Ascending aorta (tissue), 2 donors: ENCODE measurements at regions not wholly inside any gene's neighbourhood (a gene's known extent, or its start where the extent isn't known, plus 50 kb on each side); places are given as distances from the start of the nearest gene placed in this dataset.

Experiments
- DNase-seq, 2 donors: peaks; one replicate each; pipeline ENCODE4 v3.0.0-alpha.2; 2019; ENCODE audit warnings: low spot score in 2 of 2
- H3K27ac ChIP-seq, 2 donors: fragments of 200-600 bp; sonication (generic); one replicate each; pipeline ENCODE4 v1.5.1; 2016 to 2017; ENCODE audit warnings: mild to moderate bottlenecking in 1 of 2
- H3K27me3 ChIP-seq: fragments of 200-600 bp; sonication (generic); one replicate; pipeline ENCODE4 v1.5.1; 2017
- H3K36me3 ChIP-seq, 2 donors: fragments of 200-600 bp; sonication (generic); one replicate each; pipeline ENCODE4 v1.5.1; 2016
- H3K4me1 ChIP-seq, 2 donors: fragments of 200-600 bp; sonication (generic); one replicate each; pipeline ENCODE4 v1.5.1; 2016 to 2017; ENCODE audit warnings: mild to moderate bottlenecking in 1 of 2
- H3K4me3 ChIP-seq, 2 donors: fragments of 200-600 bp; sonication (generic); one replicate each; pipeline ENCODE4 v1.5.1; 2016 to 2017; ENCODE audit warnings: mild to moderate bottlenecking in 1 of 2
- H3K9me3 ChIP-seq, 2 donors: fragments of 200-600 bp; sonication (generic); one replicate each; pipeline ENCODE4 v1.5.1; 2016
- CTCF ChIP-seq, 3 experiments: fragments of 200-600 bp in 2 of 3; fragments of 450-650 bp in 1 of 3; sonication (generic) in 2 of 3; IDR thresholded peaks; one replicate each; pipeline ENCODE4 v1.5.1; 2016 to 2019; ENCODE audit warnings: antibody characterized with exemption in 3 of 3, mild to moderate bottlenecking in 1 of 3, moderate library complexity in 1 of 3
- intact Hi-C: fragments of 100-400 bp; cut with DNase I; formaldehyde crosslinking; loops from one replicate; pipeline ENCODE4 v1.15.1; 2023

- H3K4me1 ChIP-seq = no peaks in the 10 kb centered on the region
- no peaks in the 10 kb centered on the region for H3K9me3 ChIP-seq
- DNase-seq = no peak
- TF ChIP-seq CTCF (IDR thresholded peaks at IDR 0.05) = no peak
- H3K4me3 ChIP-seq = no peak overlapping the region
- intact Hi-C loops = no loop called here
- H3K27ac ChIP-seq = no peak overlapping the region
- no peaks in the 10 kb centered on the region for H3K27me3 ChIP-seq
- no peaks in the 10 kb centered on the region for H3K36me3 ChIP-seq
Measured at GRCh38 chr12:73390261-73390660, 1118.1 kb downstream of the TRHDE start.

GRCh38 chr12:73413051-73413450, 1124.6 kb upstream of the ATXN7L3B start:
- no peak for TF ChIP-seq CTCF (IDR thresholded peaks at IDR 0.05)
- H3K27ac ChIP-seq = no peak overlapping the region
- H3K27me3 ChIP-seq = no peaks in the 10 kb centered on the region
- H3K4me3 ChIP-seq = no peak overlapping the region
- H3K4me1 ChIP-seq = no peaks in the 10 kb centered on the region
- H3K36me3 ChIP-seq = no peaks in the 10 kb centered on the region
- intact Hi-C loops = no loop called here
- peaks cover 3 to 8% of the 10 kb centered on the region in 2 donors for H3K9me3 ChIP-seq
- DNase-seq = no peak

GRCh38 chr12:73413974-73414373, 1123.7 kb upstream of the ATXN7L3B start:
- H3K4me3 ChIP-seq = no peak overlapping the region
- TF ChIP-seq CTCF (IDR thresholded peaks at IDR 0.05) = no peak
- intact Hi-C loops = no loop called here
- no peak for DNase-seq
- H3K9me3 ChIP-seq = peaks cover 3 to 8% of the 10 kb centered on the region in 2 donors
- no peak overlapping the region for H3K27ac ChIP-seq
- no peaks in the 10 kb centered on the region for H3K4me1 ChIP-seq
- H3K27me3 ChIP-seq = no peaks in the 10 kb centered on the region
- no peaks in the 10 kb centered on the region for H3K36me3 ChIP-seq

- no peak for TF ChIP-seq CTCF (IDR thresholded peaks at IDR 0.05)
Measured at GRCh38 chr12:73414926-73415325, 1122.7 kb upstream of the ATXN7L3B start.

GRCh38 chr12:73418541-73418940, 1119.1 kb upstream of the ATXN7L3B start:
- intact Hi-C loops = no loop called here
- H3K4me1 ChIP-seq = no peaks in the 10 kb centered on the region
- no peaks in the 10 kb centered on the region for H3K36me3 ChIP-seq
- H3K4me3 ChIP-seq = no peak overlapping the region
- H3K9me3 ChIP-seq = peaks cover 3 to 6% of the 10 kb centered on the region in 2 donors
- no peaks in the 10 kb centered on the region for H3K27me3 ChIP-seq
- no peak for DNase-seq
- H3K27ac ChIP-seq = no peak overlapping the region
- no peak for TF ChIP-seq CTCF (IDR thresholded peaks at IDR 0.05)

More at GRCh38 chr12:73414926-73415325, 1122.7 kb upstream of the ATXN7L3B start:
- H3K4me3 ChIP-seq = no peak overlapping the region
- H3K9me3 ChIP-seq = peaks cover 3 to 8% of the 10 kb centered on the region in 2 donors
- intact Hi-C loops = no loop called here
- H3K4me1 ChIP-seq = no peaks in the 10 kb centered on the region
- H3K27me3 ChIP-seq = no peaks in the 10 kb centered on the region
- no peak overlapping the region for H3K27ac ChIP-seq
- no peak for DNase-seq
- H3K36me3 ChIP-seq = no peaks in the 10 kb centered on the region

GRCh38 chr12:73421832-73422231, 1115.8 kb upstream of the ATXN7L3B start:
- Histone ChIP-seq H3K4me3 (no peak overlapping the region), H3K4me1 (no peaks in the 10 kb centered on the region), H3K27me3 (no peaks in the 10 kb centered on the region), H3K9me3 (no peaks in the 10 kb centered on the region), H3K36me3 (no peaks in the 10 kb centered on the region), H3K27ac (no peak overlapping the region)
- TF ChIP-seq CTCF (IDR thresholded peaks at IDR 0.05) = no peak
- intact Hi-C loops = no loop called here
- DNase-seq = no peak
